ENCODE measurements at regions not wholly inside any gene's neighbourhood (a gene's known extent, or its start where the extent isn't known, plus 50 kb on each side); places are given as distances from the start of the nearest gene placed in this dataset.
"Not testable (repeated sequence)": the region's sequence is repeated elsewhere in the genome, so short reads cannot be mapped to it uniquely, and the experiment has no call there.

GRCh38 chr4:147104768-147105167 lies 159.1 kb upstream of the TTC29 start:
- DNase-seq: no peak

- DNase-seq: no peak
Observed at GRCh38 chr4:147108409-147108808, 162.7 kb upstream of the TTC29 start.

GRCh38 chr4:147109800-147110199 lies 164.1 kb upstream of the TTC29 start:
- DNase-seq: no peak

- no peak for DNase-seq
Observed at GRCh38 chr4:147110473-147111367, 165.1 kb upstream of the TTC29 start.

- not testable (repeated sequence) for DNase-seq
Observed at GRCh38 chr4:147112196-147112595, 166.5 kb upstream of the TTC29 start.

GRCh38 chr4:147117431-147117830 lies 171.8 kb upstream of the TTC29 start:
- DNase-seq: no peak

GRCh38 chr4:147118528-147118927 lies 172.9 kb upstream of the TTC29 start:
- DNase-seq: no peak

- no peak for DNase-seq
Observed at GRCh38 chr4:147122685-147123084, 177.0 kb upstream of the TTC29 start.

GRCh38 chr4:147123146-147123545 lies 177.5 kb upstream of the TTC29 start:
- no peak for DNase-seq

- no peak for DNase-seq
Observed at GRCh38 chr4:147128787-147129186, 183.1 kb upstream of the TTC29 start.

GRCh38 chr4:147129687-147130086 lies 184.0 kb upstream of the TTC29 start:
- no peak for DNase-seq

GRCh38 chr4:147134536-147135210 lies 189.0 kb upstream of the TTC29 start:
- DNase-seq: no peak

- DNase-seq: no peak
Observed at GRCh38 chr4:147136310-147136709, 190.6 kb upstream of the TTC29 start.

- no peak for DNase-seq
Observed at GRCh38 chr4:147136751-147137150, 191.1 kb upstream of the TTC29 start.

GRCh38 chr4:147137280-147137679 lies 191.6 kb upstream of the TTC29 start:
- DNase-seq: no peak

GRCh38 chr4:147138171-147138570 lies 192.5 kb upstream of the TTC29 start:
- no peak for DNase-seq

GRCh38 chr4:147139455-147140198 lies 194.0 kb upstream of the TTC29 start:
- DNase-seq: no peak

GRCh38 chr4:147151763-147152162 lies 206.1 kb upstream of the TTC29 start:
- no peak for DNase-seq

- peak; percentile 75 for DNase-seq
Observed at GRCh38 chr4:147157860-147158701, 212.4 kb upstream of the TTC29 start.

GRCh38 chr4:147160908-147161513 lies 215.3 kb upstream of the TTC29 start:
- no peak for DNase-seq

GRCh38 chr4:147163311-147163710 lies 217.6 kb upstream of the TTC29 start:
- DNase-seq: no peak

- DNase-seq: not testable (repeated sequence)
Observed at GRCh38 chr4:147168200-147168599, 222.5 kb upstream of the TTC29 start.

Data from right forelimb (tissue), 1 donor.